PC-9 (cell line): ENCODE measurements at regions not wholly inside any gene's neighbourhood (a gene's known extent, or its start where the extent isn't known, plus 50 kb on each side); places are given as distances from the start of the nearest gene placed in this dataset.

Experiments
- EZH2 ChIP-seq: fragments of 200-600 bp; sonication (generic); IDR thresholded peaks from 2 replicates; pipeline ENCODE4 v1.8.0; 2017; ENCODE audit warnings: antibody characterized with exemption, low read depth
- TF ChIP-seq, protein P1 (sequence below): fragments of 200-600 bp; sonication (generic); conservative IDR thresholded peaks from 2 replicates; pipeline ENCODE4 v1.6.1; 2017; ENCODE audit warnings: mixed run types, antibody characterized with exemption, mild to moderate bottlenecking, moderate library complexity

DNA sequence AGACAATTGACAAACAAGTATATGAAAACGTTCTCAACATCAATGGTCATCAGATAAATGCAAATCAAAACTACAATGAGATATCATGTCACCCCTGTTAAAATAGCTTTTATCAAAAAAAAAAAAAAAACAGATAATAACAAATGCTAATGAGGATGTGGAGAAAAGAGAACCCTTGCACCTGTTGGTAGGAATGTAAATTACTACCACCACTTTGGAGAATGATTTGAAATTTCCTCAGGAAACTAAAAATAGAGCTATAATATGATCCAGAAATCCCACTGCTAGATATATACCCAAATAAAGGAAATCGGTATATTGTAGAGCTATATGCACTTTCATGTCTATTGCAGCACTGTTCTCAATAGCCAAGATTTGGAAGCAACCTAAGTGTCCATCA, 470.6 kb upstream of the FSTL5 start:
- TF ChIP-seq, protein P1, sequence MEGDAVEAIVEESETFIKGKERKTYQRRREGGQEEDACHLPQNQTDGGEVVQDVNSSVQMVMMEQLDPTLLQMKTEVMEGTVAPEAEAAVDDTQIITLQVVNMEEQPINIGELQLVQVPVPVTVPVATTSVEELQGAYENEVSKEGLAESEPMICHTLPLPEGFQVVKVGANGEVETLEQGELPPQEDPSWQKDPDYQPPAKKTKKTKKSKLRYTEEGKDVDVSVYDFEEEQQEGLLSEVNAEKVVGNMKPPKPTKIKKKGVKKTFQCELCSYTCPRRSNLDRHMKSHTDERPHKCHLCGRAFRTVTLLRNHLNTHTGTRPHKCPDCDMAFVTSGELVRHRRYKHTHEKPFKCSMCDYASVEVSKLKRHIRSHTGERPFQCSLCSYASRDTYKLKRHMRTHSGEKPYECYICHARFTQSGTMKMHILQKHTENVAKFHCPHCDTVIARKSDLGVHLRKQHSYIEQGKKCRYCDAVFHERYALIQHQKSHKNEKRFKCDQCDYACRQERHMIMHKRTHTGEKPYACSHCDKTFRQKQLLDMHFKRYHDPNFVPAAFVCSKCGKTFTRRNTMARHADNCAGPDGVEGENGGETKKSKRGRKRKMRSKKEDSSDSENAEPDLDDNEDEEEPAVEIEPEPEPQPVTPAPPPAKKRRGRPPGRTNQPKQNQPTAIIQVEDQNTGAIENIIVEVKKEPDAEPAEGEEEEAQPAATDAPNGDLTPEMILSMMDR, result no peak
- TF ChIP-seq EZH2, result no peak
